HG02571 (cell line): ENCODE measurements at regions not wholly inside any gene's neighbourhood (a gene's known extent, or its start where the extent isn't known, plus 50 kb on each side); places are given as distances from the start of the nearest gene placed in this dataset.

Experiments used
- ATAC-seq: cut with Tn5 transposase; IDR thresholded peaks from one replicate; pipeline ENCODE4 v1.9.1; 2021; ENCODE audit warnings: mild to moderate bottlenecking, moderate library complexity; ENCODE audit not compliant: unreplicated experiment

DNA sequence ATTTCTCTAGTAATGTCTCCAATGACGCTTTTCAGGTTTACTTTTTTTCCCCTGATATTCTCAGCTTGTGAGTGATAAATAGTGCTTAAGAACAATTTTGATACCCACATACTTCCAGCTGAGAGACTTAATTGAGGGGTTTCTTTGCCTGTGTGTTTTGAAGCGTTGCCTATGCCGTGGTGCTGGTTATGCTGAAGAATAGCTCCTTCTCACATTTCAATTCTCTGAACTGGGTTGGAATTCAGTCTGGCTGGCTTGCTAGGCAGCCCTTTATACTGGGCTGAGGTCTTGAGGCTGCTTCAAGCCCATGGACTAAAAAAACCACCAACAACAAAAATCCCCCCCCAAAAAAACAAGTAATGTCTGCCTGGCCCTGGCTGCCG is 87.4 kb downstream of the CHST2 start:
- ATAC-seq = no peak

DNA sequence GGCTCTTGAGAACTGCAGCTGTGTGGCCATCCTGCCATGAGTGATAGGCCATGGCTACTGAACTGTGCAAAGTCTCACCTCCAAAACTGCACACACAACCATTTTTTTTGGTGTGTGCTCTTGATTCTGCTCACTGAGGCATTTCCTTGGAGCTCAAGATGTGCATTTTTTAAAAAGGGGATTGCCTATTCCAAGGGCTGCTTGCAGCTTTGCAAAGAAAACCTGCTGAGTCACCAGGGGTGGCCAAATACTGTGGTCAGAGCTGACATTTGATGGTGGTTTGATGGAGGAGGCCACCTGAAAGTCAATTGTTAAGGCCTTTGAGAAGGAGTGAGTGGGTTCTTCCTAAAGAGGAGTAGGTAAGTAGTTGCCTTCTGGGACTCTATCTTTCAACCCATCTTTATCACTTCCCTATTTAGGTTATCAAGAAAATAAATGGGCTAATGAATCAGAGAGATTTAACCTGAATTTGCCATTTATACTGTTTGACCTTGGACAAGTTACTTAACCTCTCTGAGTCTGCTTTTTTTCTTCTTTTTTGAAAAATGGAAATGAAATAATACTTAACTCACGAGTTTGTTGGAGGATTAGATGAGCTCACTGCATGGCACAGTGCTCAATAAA is 87.9 kb downstream of the CHST2 start:
- ATAC-seq = peak; percentile 68

DNA sequence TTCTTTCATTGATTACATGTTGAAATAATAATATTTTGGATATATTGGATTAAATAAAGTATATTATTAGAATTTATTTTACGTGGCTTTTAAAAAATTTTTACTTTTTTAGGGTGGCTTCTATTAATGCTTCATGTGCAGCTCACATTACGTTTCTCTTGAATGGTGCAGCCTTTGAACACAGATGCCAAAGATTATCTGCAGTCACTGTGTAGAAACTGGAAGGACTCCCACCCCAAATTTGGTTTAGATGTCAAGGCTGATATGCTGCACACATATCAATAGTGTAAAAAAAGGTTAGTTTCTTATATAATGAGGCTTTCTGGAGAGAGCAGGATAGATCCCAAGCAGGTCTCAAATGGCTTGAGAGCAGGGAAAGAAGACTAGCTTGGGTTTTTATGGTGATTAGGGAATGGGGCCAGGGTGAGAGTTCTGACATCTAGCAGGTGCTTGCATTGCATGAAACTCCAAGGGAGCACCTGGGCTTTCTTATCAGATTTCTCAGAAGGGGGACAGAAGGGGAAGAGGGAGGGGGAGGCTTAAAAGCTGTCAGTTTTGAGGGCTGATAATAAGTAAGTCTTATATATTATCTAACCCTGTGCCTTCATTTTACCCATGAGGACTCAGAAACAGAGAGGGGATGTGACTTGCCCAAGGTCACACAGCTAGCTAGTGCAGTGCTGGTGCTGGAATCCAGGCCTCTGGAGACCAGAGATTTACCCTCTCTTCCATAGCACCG is 89.6 kb downstream of the CHST2 start:
- ATAC-seq = no peak

DNA sequence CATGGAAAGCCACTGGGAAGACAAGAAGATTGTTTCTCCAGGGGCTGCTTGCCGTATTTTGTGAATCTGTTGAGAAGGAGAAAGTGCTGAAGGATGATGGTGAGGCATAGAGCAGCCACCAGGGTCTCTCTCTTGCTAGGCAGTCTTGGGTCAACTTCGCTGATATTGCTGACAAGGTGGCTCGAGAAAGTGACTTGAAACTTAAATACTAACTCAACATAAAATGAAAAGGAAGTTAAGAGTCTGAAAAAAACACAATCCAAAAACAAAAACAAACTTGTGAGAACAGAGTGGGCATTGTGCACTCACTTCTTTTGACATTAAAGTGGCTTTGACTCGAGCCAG is 90.1 kb downstream of the CHST2 start:
- ATAC-seq = no peak

DNA sequence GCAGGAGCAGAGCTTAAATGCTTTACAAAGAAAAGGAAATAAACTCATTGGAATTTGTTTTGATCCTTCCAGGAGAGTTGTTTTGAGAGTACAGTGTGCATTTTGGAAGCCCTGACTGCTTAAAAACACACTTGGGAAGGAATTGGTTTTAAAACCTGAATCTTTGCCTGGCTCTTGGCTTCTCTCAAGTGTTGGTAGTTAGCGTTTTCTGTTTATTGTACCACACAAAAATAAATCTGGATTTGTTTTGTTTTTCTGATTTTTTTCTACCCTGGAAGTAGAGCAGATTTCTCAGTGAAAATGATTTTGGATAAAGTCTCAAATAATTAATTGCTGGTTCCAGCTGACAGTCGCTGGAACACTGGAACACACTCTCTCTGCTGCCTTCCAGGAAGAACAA is 90.6 kb downstream of the CHST2 start:
- no peak for ATAC-seq

DNA sequence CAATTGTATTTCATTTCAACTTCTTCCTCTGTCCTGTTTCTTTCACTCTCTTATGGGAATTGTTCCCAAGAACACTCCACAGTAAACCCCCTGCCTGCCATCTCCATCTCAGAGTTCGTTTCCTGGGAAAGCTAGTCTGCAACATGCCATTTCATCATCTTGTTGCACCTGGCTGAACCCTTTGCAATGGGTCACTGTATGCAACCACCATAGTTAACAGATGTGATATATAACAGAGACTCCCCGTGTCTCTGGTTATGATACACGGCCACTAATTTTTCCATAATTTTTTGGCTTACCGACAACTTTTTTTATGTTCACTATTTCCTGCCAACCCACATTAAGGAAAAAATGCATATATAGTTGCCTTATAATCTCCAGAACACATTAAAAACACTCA is 95.5 kb downstream of the CHST2 start:
- no peak for ATAC-seq
